Endothelial cell of umbilical vein (primary cell): ENCODE measurements at regions not wholly inside any gene's neighbourhood (a gene's known extent, or its start where the extent isn't known, plus 50 kb on each side); places are given as distances from the start of the nearest gene placed in this dataset.

Experiments
- BruUV-seq: library from RNA; stranded (reverse); fragments of 400-500 nt; replicated peaks from 2 replicates; lab custom pipeline; 2021; lab: Mats Ljungman, UMichigan
- CTCF ChIA-PET: fragments of 300-600, 350-600 bp; sonication (Branson Sonifier 250); formaldehyde crosslinking; loops from one replicate; lab custom pipeline; 2021; ENCODE audit warnings: antibody characterized with exemption, inconsistent platforms; lab: Charles Lee
- POLR2A ChIA-PET: fragments of 300-600, 350-600 bp; sonication (Branson Sonifier 250); formaldehyde crosslinking; loops from one replicate; lab custom pipeline; 2021; ENCODE audit warnings: antibody characterized with exemption, inconsistent platforms; lab: Charles Lee
- DNase-seq: peaks from one replicate; pipeline ENCODE4 v3.0.0-alpha.2; 2011; ENCODE audit warnings: low read depth, low spot score
- FAIRE-seq: peaks from 2 replicates; lab custom pipeline; 2011; peaks lifted over from hg19 to GRCh38; lab: Jason Lieb, UNC
- H2AFZ ChIP-seq: 2 replicates; pipeline ENCODE4 v1.6.0; 2012; ENCODE audit warnings: low read depth, low read length, control low read depth, inconsistent platforms
- H3K27ac ChIP-seq: 2 replicates; pipeline ENCODE4 v1.5.1; 2011; ENCODE audit warnings: low read depth, mild to moderate bottlenecking, control low read depth, low read length, moderate library complexity; ENCODE audit not compliant: insufficient read depth
- H3K27me3 ChIP-seq, 2 experiments: 2 replicates each; pipeline versions ENCODE4 v1.6.0 to v1.6.1; 2011; ENCODE audit warnings: low read length in 2 of 2, mixed read lengths in 1 of 2; ENCODE audit not compliant: control insufficient read depth in 2 of 2, insufficient read depth in 2 of 2
- H3K36me3 ChIP-seq, 2 experiments: 2 replicates in 1 of 2; 3 replicates in 1 of 2; pipeline ENCODE4 v1.5.1; 2011; ENCODE audit warnings: low read length in 2 of 2, mild to moderate bottlenecking in 1 of 2, moderate library complexity in 1 of 2; ENCODE audit not compliant: control insufficient read depth in 2 of 2, insufficient read depth in 2 of 2; ENCODE audit errors: extremely low read depth in 1 of 2
- H3K4me1 ChIP-seq: 3 replicates; pipeline ENCODE4 v1.5.1; 2011; ENCODE audit warnings: mild to moderate bottlenecking, low read length; ENCODE audit not compliant: control insufficient read depth, insufficient read depth; ENCODE audit errors: extremely low read depth
- H3K4me2 ChIP-seq: 2 replicates; pipeline ENCODE4 v1.6.1; 2011; ENCODE audit warnings: low read length, control low read depth, mixed read lengths; ENCODE audit not compliant: insufficient read depth
- H3K4me3 ChIP-seq, 3 experiments: fragments of 200-600 bp in 1 of 3; sonication (generic), shearing (Covaris generic) in 1 of 3; replicated peaks in 1 of 3; 2 replicates each; pipeline ENCODE4 v1.5.1; 2011 to 2016; ENCODE audit warnings: control low read depth in 3 of 3, low read length in 3 of 3, mild to moderate bottlenecking in 2 of 3, inconsistent platforms in 1 of 3, low read depth in 1 of 3, moderate library complexity in 1 of 3; ENCODE audit not compliant: insufficient read depth in 1 of 3
- H3K79me2 ChIP-seq: 2 replicates; pipeline ENCODE4 v1.6.0; 2012; ENCODE audit warnings: low read length, inconsistent platforms; ENCODE audit not compliant: control insufficient read depth, insufficient read depth
- H3K9ac ChIP-seq: replicated peaks from 2 replicates; pipeline ENCODE3; 2011; ENCODE audit warnings: low read length, control low read depth; ENCODE audit not compliant: insufficient read depth; ENCODE audit errors: extremely low read depth
- H3K9me1 ChIP-seq: replicated peaks from 3 replicates; pipeline ENCODE4 v1.6.0; 2011; ENCODE audit warnings: mild to moderate bottlenecking, low read length; ENCODE audit not compliant: control insufficient read depth, insufficient read depth; ENCODE audit errors: extremely low read depth
- H3K9me3 ChIP-seq: replicated peaks from 2 replicates; pipeline ENCODE4 v1.5.1; 2012; ENCODE audit warnings: low read length, inconsistent platforms; ENCODE audit not compliant: control insufficient read depth, insufficient read depth
- H4K20me1 ChIP-seq: replicated peaks from 2 replicates; pipeline ENCODE3; 2011; ENCODE audit warnings: mild to moderate bottlenecking, low read length; ENCODE audit not compliant: control insufficient read depth, insufficient read depth; ENCODE audit errors: extremely low read depth
- CTCF ChIP-seq, 2 donors: IDR thresholded peaks; 1 replicate in 1 of 2; 2 replicates in 1 of 2; pipeline ENCODE4 v1.5.1; 2011; ENCODE audit warnings: low read length in 2 of 2, mild to moderate bottlenecking in 2 of 2, moderate library complexity in 2 of 2, control low read depth in 1 of 2, inconsistent platforms in 1 of 2, low read depth in 1 of 2; ENCODE audit not compliant: insufficient read depth in 1 of 2; ENCODE audit errors: extremely low read depth in 1 of 2
- EZH2 ChIP-seq: IDR thresholded peaks from 2 replicates; pipeline ENCODE4 v1.6.1; 2012; ENCODE audit warnings: borderline replicate concordance, low read depth, mild to moderate bottlenecking, moderate library complexity, low read length, inconsistent platforms; ENCODE audit not compliant: severe bottlenecking
- FOS ChIP-seq: IDR thresholded peaks from 2 replicates; pipeline ENCODE4 v1.6.1; 2011; ENCODE audit warnings: mild to moderate bottlenecking, low read length, moderate library complexity, borderline replicate concordance; ENCODE audit not compliant: insufficient read depth
- GATA2 ChIP-seq: IDR thresholded peaks from 2 replicates; pipeline ENCODE4 v1.7.0; 2011; ENCODE audit warnings: low read depth, mild to moderate bottlenecking, moderate library complexity, mixed read lengths, low read length; ENCODE audit not compliant: insufficient read length, insufficient read depth
- JUN ChIP-seq: IDR thresholded peaks from 2 replicates; pipeline ENCODE4 v1.6.1; 2011; ENCODE audit warnings: borderline replicate concordance, low read depth; ENCODE audit not compliant: insufficient read length, insufficient read depth
- MAX ChIP-seq: IDR thresholded peaks from 2 replicates; pipeline ENCODE4 v1.6.1; 2011; ENCODE audit not compliant: insufficient read depth, insufficient read length
- MYC ChIP-seq: IDR thresholded peaks from one replicate; pipeline ENCODE4 v1.6.1; 2011; ENCODE audit warnings: mild to moderate bottlenecking, low read depth, low read length
- POLR2A ChIP-seq: IDR thresholded peaks from 2 replicates; pipeline ENCODE4 v1.6.1; 2012; ENCODE audit warnings: low read depth, mild to moderate bottlenecking, control low read depth, low read length
- POLR2AphosphoS5 ChIP-seq: IDR thresholded peaks from 2 replicates; pipeline ENCODE4 v1.6.1; 2012; ENCODE audit warnings: low read depth, mild to moderate bottlenecking, control low read depth, low read length, moderate library complexity; ENCODE audit not compliant: insufficient read depth
- dilution Hi-C: fragments of 300-500 bp; cut with MboI; formaldehyde crosslinking; loops from one replicate; pipeline ENCODE4 v1.15.0; 2019; ENCODE audit warnings: low sequenced_read_pairs; ENCODE audit not compliant: extremely low pct_ligation_motif_present
- intact Hi-C: fragments of 100-400 bp; cut with micrococcal nuclease; formaldehyde crosslinking; loops from one replicate; pipeline ENCODE4 v1.10.0; 2022

- Histone ChIP-seq H4K20me1 (no peaks in the 10 kb centered on the region), H3K9ac (no peak overlapping the region), H2AFZ (no peak overlapping the region), H3K36me3 (no peaks in the 10 kb centered on the region), H3K4me2 (no peak overlapping the region), H3K4me1 (no peaks in the 10 kb centered on the region), H3K4me3 (no peak overlapping the region), H3K9me1 (no peaks in the 10 kb centered on the region), H3K79me2 (no peaks in the 10 kb centered on the region), H3K27ac (no peak overlapping the region), H3K9me3 (no peaks in the 10 kb centered on the region), H3K27me3 (no peaks in the 10 kb centered on the region)
- intact Hi-C loops (no loop called here), dilution Hi-C loops (no loop called here)
- CTCF ChIA-PET = no interaction called here
- no TSS peak for BruUV-seq
- no peak for DNase-seq
- no peak for TF ChIP-seq JUN
- no peak for TF ChIP-seq POLR2AphosphoS5
- TF ChIP-seq MYC = no peak
- no peak for TF ChIP-seq GATA2
- TF ChIP-seq CTCF (IDR thresholded peaks at IDR 0.05; ENCODE audit: extremely low read depth in 1 of 2, insufficient read depth in 1 of 2, low read depth in 1 of 2, low read length in 2 of 2) = no peak
- TF ChIP-seq FOS = no peak
- no peak for TF ChIP-seq MAX
- TF ChIP-seq POLR2A = no peak
- no peak for TF ChIP-seq EZH2
- POLR2A ChIA-PET = no interaction called here
- no peak for FAIRE-seq
Measured at GRCh38 chrX:121851033-121851432, 803.6 kb downstream of the GLUD2 start.
